Left renal cortex interstitium (tissue), 4 donors: ENCODE measurements at regions not wholly inside any gene's neighbourhood (a gene's known extent, or its start where the extent isn't known, plus 50 kb on each side); places are given as distances from the start of the nearest gene placed in this dataset.

Experiments
- DNase-seq, 4 donors: peaks; one replicate each; pipeline ENCODE4 v3.0.0-alpha.2; 2013; ENCODE audit warnings: low read depth in 4 of 4, low spot score in 2 of 4, missing footprints in 1 of 4

DNA sequence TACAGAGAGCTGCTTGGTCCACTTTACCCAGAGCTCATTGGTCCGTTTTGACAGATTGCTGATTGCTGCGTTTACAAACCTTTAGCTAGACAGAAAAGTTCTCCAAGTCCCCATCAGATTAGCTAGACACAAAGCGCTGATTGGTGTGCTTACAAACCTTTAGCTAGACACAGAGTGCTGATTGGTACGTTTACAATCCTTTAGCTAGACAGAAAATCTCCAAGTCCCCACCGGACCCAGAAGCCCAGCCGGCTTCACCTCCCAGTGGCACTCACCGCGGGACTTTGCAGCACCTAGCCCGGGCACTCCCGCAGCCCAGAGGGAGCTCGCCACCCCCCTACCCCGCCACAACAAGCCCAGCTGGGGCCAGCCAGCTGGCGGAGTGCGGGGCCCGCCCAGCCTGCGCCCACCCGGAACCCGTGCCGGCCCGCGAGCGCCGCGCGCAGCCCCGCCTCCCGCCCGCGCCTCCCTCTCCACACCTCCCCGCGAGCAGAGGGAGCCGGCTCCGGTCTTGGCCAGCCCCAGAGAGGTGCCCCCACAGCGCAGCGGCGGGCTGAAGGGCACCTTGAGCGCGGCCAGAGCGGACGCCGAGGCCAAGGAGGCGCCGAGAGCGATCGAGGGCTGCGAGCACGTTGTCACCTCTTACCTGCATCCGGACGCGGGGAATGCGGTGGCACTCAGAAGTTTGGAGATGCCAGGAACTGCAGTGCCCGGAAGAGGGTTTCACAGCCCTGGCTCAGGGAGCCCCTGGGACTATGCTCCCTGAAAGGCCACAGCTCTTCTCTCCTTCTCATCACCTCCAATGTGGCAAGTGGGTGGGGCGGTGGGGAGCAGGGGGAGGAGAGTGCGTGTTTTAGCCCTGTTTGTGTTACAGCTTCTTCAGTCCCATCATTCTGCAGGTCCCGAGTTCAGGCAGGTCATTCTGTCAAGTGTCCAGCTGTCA is 1504.5 kb downstream of the CDH11 start:
- DNase-seq: peak in 2 of 4 donors; percentile 8 to 9

DNA sequence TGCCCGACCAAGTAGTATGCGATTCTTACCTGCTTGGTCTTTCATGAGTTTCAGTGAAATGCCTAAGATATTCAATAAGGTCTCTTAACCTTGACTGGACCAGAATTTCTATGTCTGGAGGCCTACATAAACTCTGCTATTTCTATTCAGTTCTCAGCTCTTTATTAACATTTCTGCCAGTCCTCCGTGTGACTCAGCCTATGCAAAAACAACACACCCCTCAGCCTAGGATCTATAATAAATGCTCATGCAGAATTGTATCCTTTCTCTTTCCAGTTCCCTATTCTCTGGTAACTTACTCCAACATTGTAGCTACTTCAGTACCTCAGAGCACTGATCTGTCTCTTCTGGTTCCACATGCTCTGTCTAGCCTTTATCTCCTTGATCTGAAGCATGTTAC is 1507.4 kb downstream of the CDH11 start:
- no peak for DNase-seq

DNA sequence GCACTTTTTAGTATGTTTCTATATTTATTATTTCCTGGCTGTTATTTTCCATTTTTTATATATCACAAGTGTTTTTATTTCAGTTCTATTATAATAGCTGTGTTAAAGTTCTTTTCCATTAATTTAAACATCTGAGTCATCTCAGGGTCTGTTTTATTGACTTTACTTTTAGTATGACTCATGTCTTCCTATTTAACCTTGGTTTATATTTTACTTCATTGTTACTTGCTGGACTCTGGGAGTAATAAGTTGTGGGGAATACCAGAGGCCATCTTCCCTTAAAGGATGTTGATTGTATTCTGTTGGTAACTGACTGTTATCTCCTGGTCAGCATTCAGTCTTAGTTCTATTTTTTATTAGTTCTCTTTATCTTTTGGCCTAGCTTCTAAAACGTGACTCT is 1508.2 kb downstream of the CDH11 start:
- DNase-seq: no peak

DNA sequence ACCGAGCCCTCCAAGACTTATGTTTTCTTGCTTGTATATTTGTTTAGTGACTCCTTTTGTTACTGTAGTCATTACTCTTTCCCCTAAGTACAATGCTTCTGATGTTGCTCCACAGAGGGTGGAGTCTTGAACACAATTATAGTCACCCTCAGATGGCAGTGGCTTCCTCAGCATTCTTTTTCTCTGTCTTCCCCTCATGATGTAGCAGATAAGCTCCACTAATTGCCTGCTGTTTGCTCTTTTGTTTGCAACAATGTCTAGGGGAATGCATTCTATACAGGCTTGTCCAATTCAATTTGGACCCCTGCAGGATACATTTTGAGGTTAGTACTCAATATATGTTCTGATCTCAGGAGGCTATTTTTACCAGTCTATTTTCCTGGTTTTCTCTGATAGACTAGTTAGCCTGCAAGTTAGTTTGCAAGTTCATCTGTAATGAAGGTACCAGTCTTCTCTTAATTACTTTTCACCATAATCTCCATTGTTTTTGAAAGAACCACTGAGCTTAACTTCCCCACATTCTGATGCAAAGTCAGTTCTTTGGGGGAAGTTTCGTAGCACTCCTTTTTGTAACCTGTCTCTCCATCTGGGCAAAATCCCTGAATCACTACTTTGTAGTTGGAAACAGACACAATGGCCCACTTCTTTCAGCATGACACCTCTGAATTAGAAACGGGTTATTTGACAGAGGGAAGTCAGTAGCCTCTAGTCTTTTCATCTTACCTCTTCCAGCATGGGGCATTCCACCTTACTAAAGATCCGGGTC is 1509.2 kb downstream of the CDH11 start:
- no peak for DNase-seq

DNA sequence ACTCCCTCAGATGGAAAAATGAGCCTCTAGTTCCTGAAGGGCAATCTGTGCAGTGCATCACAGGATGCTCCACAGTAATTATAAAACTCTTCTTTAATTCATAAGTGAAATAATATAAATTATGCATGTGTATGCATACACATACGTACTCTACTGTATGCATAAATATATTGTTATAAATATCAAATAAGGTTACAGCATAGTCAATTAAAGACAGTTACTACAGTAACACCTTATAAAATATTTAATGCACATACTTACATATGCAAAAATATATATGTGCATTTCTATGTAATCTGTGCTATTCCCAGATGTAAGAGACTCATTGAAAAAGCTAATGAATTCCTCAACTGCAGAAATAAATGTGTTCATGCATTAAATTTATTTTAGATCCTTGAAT is 1515.1 kb downstream of the CDH11 start:
- no peak for DNase-seq

DNA sequence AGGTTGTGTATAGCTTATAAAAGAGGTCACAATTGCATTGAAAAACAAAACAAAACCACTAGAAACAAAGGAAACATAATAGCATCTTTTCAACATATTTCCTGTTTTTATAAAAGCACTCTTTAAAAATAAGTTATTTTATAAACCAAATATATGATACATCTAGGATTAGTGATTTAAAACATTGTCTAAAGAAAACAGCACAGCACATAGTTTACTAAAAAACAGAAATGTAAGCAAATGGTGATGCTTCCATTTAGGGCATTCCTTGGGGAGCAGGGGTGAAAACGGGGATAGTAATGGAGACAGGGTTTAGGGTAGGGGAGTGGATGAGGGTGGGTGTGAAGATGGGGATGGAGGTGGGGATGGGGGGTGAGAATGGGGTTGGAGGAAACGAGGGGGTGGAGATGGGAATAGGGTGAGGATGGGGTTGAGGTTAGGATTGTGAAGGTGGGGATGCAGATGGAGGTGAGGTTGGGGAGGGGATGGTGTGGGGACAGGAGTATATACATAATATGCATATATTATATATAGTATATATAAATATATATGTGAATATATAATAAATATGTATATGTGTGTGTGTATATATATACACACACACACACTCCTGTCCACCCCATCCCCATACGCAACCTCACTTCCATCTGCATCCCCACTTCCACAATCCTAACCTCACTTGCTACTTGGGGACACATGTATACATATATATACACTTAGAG is 1519.5 kb downstream of the CDH11 start:
- DNase-seq: no peak

DNA sequence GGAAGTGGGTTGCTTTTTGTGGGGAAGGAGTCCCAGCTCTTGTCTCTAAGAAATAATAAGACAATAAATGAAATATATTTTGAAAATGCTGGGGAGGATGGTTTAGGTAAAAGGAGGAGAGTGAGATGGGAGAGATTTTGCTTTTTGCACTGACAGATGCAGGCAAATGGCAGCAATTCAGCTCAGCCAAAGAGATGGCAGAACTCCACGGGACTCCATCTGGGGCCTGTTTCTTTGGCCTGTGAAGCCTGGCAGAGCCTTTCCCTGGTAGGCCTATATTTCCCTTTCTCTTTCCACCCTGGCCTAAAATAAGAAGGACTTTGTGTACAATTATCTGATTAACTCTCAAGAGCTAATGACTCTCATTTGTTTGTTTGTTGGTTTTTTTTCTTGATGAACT is 1525.1 kb downstream of the CDH11 start:
- no peak for DNase-seq

DNA sequence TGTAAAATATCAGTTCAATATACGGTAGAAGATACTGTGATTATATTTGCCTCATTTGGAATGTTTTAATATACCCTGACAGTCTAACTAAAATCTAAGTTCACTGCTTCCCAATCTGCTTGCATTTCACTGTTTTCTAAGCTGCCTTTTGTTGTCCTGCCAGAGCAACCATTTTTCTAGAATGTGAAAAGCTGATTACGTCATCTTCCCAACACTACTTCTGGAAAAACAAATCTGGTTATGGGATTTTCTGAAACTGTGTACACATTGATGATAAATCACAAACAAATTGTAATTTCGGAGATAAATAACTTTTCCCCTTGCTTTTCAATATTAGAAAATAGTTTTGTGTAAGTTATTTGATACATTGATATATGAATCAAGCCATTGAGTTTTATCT is 1529.0 kb downstream of the CDH11 start:
- no peak for DNase-seq

DNA sequence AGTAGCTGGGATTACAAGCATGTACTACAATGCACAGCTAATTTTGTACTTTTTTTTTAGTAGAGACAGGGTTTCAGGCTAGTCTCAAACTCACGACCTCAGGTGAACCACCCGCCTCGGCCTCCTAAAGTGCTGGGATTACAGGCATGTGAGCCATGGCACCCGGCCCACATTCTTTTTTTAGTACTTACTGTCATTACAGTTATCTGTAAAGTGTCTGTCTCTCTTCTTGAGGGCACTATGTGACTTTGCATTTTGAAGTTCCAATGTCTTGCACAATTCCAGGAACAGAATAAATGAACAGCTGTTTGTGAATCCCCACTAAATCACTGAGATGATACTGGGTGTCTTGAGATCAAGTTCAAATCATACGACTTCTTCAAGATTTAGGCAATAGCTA is 1540.3 kb downstream of the CDH11 start:
- no peak for DNase-seq

DNA sequence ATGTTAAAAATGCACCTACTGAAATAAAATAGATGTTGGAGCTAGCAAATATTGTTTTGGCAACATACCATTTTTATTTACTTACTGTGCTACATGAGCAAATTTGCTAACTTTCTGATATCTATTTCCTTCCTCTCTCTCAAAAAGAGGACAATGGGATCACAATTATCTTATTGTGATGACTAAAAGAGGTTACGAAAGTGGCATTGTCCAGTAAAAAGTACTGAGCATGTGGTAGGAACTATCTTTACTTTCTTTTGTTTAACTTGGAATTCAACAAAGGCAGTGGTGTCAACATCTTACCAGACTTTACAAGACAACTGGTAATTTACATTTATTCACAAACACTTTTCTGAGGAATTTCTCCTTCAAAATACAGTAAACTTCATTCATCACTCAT is 1542.6 kb upstream of the CDH8 start:
- no peak for DNase-seq

DNA sequence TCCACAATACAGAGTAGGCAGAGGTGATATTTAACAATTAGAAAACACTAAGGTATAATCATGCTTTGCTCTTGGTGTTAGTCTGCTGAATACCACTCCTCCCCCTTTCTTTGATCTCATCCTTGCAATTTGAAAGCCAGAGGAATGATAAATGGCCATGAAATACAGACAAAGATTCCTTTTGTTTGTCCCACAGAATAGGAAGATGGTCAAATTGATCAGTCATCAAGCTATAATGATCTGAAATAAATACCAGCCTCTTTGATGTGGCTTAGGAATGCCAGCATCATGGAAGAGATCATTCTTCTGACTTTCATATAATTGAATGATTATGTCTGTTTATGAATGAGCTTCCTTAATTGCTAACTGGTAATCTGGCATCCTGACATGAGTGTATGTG is 1541.7 kb upstream of the CDH8 start:
- no peak for DNase-seq

DNA sequence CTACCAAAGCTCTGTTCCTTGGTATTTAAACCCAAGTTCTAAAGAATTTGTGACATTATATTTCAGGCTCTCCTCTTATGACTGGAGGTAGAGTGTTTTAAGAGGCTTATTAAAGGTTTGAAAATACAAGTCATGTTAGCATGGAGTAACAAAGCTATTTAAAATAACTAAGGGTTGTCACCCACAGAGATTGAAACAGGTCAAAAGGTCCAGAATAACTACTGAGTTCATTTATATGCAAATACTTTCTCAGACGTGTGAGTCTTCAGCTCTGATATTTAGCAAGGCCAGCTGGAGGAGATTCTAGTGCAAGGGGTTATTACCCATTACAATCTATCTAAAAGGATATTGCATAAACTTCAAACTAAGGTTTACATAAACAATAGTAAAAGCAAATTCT is 1538.8 kb upstream of the CDH8 start:
- no peak for DNase-seq

DNA sequence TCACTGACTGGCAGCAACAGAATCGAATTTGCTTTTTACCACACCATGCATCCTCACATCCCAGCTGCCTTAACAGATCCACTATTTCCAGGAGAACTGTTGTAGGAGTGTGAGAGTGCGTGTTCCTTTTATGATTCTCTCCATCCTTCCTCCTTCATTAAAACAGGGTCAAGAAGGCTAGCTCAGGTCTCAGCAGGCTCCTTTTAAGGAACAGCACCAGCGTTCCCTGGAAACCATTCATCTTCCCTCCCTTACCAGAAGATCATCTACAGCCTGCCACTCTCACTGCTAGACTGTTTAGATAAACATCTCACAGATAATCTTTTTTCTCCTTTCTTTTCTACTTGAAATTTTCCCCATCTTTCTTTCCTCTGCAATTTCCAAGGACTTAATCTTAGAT is 1531.9 kb upstream of the CDH8 start:
- no peak for DNase-seq

DNA sequence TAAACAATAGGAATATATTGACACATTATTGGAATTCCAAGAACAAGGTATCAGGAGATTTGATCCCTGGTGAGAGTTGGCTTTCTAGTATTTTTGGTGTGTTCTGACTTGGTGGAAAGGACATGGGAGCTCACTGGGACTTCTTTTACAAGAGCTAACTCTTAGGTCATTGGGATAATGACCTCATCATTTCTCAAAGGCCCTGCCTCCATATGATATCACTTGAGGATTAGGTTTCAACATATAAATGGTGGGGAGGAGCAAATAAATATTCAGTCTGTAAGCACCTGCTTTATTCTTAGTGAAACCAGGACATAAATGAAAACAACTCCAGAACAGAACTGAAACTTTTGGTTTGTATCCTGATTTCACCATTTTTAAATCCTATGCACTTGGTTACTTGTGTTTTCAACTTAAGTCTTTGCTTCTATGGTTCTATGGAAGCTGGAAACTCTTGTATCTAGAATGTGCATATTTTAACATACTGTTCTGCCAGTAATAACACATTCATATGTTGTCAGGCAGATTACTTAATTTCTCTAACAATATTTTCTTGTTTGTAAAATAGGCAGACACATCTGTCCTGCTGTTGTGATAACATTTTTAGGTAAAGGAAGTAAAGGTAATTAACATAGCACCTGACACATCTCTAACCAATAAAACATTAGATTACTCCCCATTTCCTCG is 1527.7 kb upstream of the CDH8 start:
- DNase-seq: no peak

DNA sequence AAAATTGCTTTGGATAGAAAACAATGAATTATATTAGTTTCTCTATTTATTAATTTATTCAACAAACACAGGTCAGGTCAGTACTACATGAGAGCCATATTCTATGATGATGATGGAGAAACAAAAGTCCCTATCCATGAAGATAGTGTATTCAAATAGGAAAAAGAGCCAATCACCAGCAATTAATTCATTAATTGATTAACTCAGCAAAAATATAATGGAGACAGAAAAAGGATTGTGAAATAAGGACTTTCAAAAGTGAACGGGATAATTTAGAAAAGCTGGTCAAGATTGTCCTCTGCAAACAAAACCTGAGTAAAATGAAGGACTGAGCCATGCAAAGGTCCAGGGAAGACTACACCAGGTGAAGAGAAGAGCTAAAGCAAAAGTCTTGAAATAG is 1517.7 kb upstream of the CDH8 start:
- no peak for DNase-seq

DNA sequence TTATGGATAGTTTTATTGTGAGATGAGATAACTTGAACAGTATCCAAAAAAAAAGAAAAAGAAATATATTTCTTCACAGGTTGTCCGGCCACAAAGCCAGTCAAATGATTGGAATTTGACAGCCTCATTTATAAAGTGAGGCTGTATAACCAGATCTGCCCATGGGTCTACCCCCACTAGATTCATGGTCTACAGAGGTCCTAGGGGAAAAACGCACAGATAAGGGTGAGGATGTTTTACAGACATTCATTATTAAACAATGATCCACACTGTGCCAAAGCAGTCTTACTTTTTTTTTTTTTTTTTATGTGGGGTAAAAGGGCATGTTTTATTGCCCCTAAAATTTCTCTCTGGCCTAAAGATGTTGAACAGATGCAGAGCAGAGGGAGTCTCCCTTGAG is 1503.0 kb upstream of the CDH8 start:
- DNase-seq: no peak

DNA sequence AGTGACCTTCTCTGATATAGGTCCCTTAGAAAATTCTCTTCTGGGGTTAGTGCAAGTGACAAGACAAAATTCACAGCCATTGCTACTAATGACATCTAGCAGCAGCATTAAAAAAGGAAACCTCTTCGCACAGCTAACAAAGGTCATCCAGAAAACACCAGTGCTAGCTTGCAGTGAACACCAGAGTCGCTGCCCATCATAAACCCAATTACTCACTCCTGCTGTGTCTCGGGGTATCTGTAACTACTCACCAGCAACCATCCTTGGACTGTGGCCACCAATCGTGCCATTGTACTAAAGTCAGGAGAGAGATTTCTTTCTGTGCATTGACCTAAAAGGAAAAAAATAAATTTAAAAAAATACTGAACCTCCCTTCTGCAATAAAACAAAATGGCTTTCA is 1494.7 kb upstream of the CDH8 start:
- DNase-seq: no peak

DNA sequence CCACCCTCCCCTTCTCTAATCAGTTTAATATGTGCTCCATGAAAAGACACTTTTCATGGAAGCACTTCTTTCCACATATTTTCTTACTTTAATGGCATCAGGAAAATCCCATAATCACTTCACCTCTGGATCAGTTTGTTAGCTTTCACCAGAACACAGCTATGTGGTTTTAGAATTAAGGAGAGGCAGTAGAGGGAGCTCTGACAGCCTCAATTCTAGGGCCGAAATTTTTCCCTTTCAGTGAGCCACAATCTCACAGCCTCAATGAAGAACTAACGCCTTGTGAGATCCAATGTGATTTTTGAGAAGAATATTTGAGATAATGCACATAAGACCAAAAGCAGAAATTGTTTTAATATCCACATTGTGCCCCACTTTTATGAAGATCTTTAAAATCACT is 1494.0 kb upstream of the CDH8 start:
- no peak for DNase-seq

DNA sequence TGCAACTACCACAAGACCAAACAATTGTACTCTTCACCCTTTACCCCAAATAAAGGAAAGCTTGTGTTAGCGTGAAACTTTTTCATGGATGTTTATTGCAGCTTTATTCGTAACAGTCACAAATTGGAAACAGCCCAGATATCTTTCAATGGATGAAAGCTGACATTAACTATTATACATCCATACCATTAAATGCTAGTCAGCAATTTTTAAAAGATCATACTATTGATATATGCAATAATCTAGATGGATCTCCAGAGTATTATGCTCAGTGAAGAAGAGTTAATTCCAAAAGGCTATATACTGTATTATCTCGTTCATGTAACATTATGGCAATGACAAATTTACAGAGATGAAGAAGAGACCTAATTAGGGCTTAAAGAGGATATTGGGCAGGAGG is 1491.2 kb upstream of the CDH8 start:
- DNase-seq: no peak

DNA sequence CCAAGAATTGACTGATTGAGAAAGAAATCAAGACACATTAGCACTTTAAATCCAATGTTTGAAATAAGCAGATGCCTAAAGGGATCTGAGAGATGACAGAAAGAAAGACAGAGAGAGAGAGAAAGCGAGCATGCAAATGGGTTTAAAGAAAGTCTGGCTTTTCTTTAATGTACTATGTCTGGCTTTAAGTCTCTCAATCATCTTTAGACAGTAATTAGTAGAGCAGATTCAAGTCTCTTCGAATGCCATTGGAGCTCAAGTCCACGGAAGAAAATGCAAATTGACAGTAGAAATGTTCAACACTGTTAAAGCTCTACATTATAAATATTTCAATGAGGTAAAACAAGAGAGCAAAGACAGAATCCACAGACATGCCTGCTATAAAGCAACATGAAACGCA is 1480.2 kb upstream of the CDH8 start:
- DNase-seq: no peak

DNA sequence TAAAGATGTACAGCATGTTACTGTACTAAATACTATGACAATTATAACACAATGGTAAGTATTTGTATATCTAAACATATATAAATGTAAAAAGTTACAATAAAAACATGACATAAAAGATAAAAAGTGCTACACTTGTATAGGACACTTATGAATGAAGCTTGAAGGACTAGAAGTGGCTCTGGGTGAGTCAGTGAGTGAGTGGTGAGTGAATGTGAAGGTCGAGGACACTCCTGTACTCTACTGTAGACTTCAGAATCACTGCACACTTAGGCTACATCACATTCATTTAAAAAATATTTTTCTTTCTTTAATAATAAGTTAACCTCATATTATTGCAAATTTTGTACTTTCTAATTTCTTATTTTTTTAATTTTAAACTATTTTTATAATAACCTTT is 1476.7 kb upstream of the CDH8 start:
- no peak for DNase-seq
